ENCODE measurements at regions not wholly inside any gene's neighbourhood (a gene's known extent, or its start where the extent isn't known, plus 50 kb on each side); places are given as distances from the start of the nearest gene placed in this dataset.
"Not testable (repeated sequence)": the region's sequence is repeated elsewhere in the genome, so short reads cannot be mapped to it uniquely, and the experiment has no call there.

GRCh38 chr10:45155784-45156183 lies 155.1 kb downstream of the ZNF22 start:
- no peaks in the 10 kb centered on the region for H3K9me3 ChIP-seq (replicated peaks)
- DNase-seq: no peak
- H3K27me3 ChIP-seq (ENCODE audit: low read depth): no peaks in the 10 kb centered on the region
- H3K4me3 ChIP-seq: no peak overlapping the region
- no peaks in the 10 kb centered on the region for H3K4me1 ChIP-seq
- H3K36me3 ChIP-seq: no peaks in the 10 kb centered on the region
- TF ChIP-seq CTCF (IDR thresholded peaks at IDR 0.05; ENCODE audit: borderline replicate concordance): no peak
- intact Hi-C loops (cut with micrococcal nuclease): no loop called here
- no peak overlapping the region for H3K27ac ChIP-seq (replicated peaks)

GRCh38 chr10:45160271-45160670 lies 155.1 kb downstream of the OR13A1 start:
- DNase-seq: no peak
- intact Hi-C loops (cut with micrococcal nuclease): no loop called here
- no peaks in the 10 kb centered on the region for H3K36me3 ChIP-seq
- H3K27me3 ChIP-seq (ENCODE audit: low read depth): no peaks in the 10 kb centered on the region
- no peaks in the 10 kb centered on the region for H3K9me3 ChIP-seq (replicated peaks)
- no peak for TF ChIP-seq CTCF (IDR thresholded peaks at IDR 0.05; ENCODE audit: borderline replicate concordance)
- no peak overlapping the region for H3K27ac ChIP-seq (replicated peaks)
- no peaks in the 10 kb centered on the region for H3K4me1 ChIP-seq
- H3K4me3 ChIP-seq: no peak overlapping the region

- no peaks in the 10 kb centered on the region for H3K9me3 ChIP-seq (replicated peaks)
- no peak overlapping the region for H3K27ac ChIP-seq (replicated peaks)
- intact Hi-C loops (cut with micrococcal nuclease): no loop called here
- no peak for TF ChIP-seq CTCF (IDR thresholded peaks at IDR 0.05; ENCODE audit: borderline replicate concordance)
- DNase-seq: no peak
- no peaks in the 10 kb centered on the region for H3K27me3 ChIP-seq (ENCODE audit: low read depth)
- no peaks in the 10 kb centered on the region for H3K36me3 ChIP-seq
- no peaks in the 10 kb centered on the region for H3K4me1 ChIP-seq
- H3K4me3 ChIP-seq: no peak overlapping the region
These were observed 152.0 kb downstream of the OR13A1 start for GRCh38 chr10:45163315-45163975.

- H3K4me1 ChIP-seq; intact Hi-C loops (cut with micrococcal nuclease); H3K9me3 ChIP-seq (replicated peaks); DNase-seq; H3K27ac ChIP-seq (replicated peaks); H3K4me3 ChIP-seq; H3K36me3 ChIP-seq: not testable (repeated sequence)
- H3K27me3 ChIP-seq (ENCODE audit: low read depth): peaks cover 15% of the 10 kb centered on the region
These were observed 139.8 kb downstream of the OR13A1 start for GRCh38 chr10:45175520-45176118.

- intact Hi-C loops (cut with micrococcal nuclease): no loop called here
- H3K9me3 ChIP-seq (replicated peaks): no peaks in the 10 kb centered on the region
- H3K36me3 ChIP-seq: no peaks in the 10 kb centered on the region
- no peak overlapping the region for H3K4me3 ChIP-seq
- H3K27me3 ChIP-seq (ENCODE audit: low read depth): peaks cover 4% of the 10 kb centered on the region
- no peak for DNase-seq
- TF ChIP-seq CTCF (IDR thresholded peaks at IDR 0.05; ENCODE audit: borderline replicate concordance): no peak
- H3K27ac ChIP-seq (replicated peaks): no peak overlapping the region
- no peaks in the 10 kb centered on the region for H3K4me1 ChIP-seq
These were observed 135.7 kb downstream of the OR13A1 start for GRCh38 chr10:45179691-45180090.

GRCh38 chr10:45180507-45180906 lies 134.9 kb downstream of the OR13A1 start:
- TF ChIP-seq CTCF (IDR thresholded peaks at IDR 0.05; ENCODE audit: borderline replicate concordance): no peak
- Histone ChIP-seq H3K4me1 (no peaks in the 10 kb centered on the region), H3K27ac (replicated peaks) (no peak overlapping the region), H3K9me3 (replicated peaks) (no peaks in the 10 kb centered on the region), H3K36me3 (no peaks in the 10 kb centered on the region), H3K27me3 (ENCODE audit: low read depth) (no peaks in the 10 kb centered on the region), H3K4me3 (no peak overlapping the region)
- intact Hi-C loops (cut with micrococcal nuclease): no loop called here
- DNase-seq: no peak

Measured in left ventricle myocardium inferior (tissue), 1 donor.